CD14-positive monocyte (primary cell): ENCODE measurements at regions not wholly inside any gene's neighbourhood (a gene's known extent, or its start where the extent isn't known, plus 50 kb on each side); places are given as distances from the start of the nearest gene placed in this dataset.

Experiments
- DNase-seq, 3 donors: peaks; one replicate each; pipeline ENCODE4 v3.0.0-alpha.2; 2011 to 2022
- H2AFZ ChIP-seq: 2 replicates; pipeline ENCODE4 v1.6.0; 2012; ENCODE audit warnings: mild to moderate bottlenecking, low read depth, low read length, inconsistent platforms; ENCODE audit not compliant: insufficient read depth, poor library complexity, severe bottlenecking
- H3K27ac ChIP-seq, 2 donors: 1 replicate in 1 of 2; 2 replicates in 1 of 2; pipeline ENCODE4 v1.5.1; 2012 to 2013; ENCODE audit warnings: low read length in 2 of 2, control low read depth in 1 of 2, inconsistent platforms in 1 of 2, low read depth in 1 of 2, mild to moderate bottlenecking in 1 of 2
- H3K27me3 ChIP-seq, 2 donors: one replicate each; pipeline versions ENCODE4 v1.6.0 to v1.6.1; 2011 to 2013; ENCODE audit warnings: low read length in 2 of 2; ENCODE audit not compliant: control insufficient read depth in 2 of 2, insufficient read depth in 2 of 2
- H3K36me3 ChIP-seq, 2 donors: replicated peaks in 1 of 2; 1 replicate in 1 of 2; 2 replicates in 1 of 2; pipeline versions ENCODE4 v1.5.1 to v1.6.1; 2012 to 2013; ENCODE audit warnings: low read length in 2 of 2, control low read depth in 1 of 2, inconsistent platforms in 1 of 2, mild to moderate bottlenecking in 1 of 2; ENCODE audit not compliant: insufficient read depth in 2 of 2, control insufficient read depth in 1 of 2
- H3K4me1 ChIP-seq, 2 donors: 1 replicate in 1 of 2; 2 replicates in 1 of 2; pipeline versions ENCODE4 v1.5.1 to v1.6.1; 2012 to 2013; ENCODE audit warnings: low read length in 2 of 2, control low read depth in 1 of 2, inconsistent platforms in 1 of 2, mild to moderate bottlenecking in 1 of 2, moderate library complexity in 1 of 2; ENCODE audit not compliant: insufficient read depth in 2 of 2, control insufficient read depth in 1 of 2
- H3K4me2 ChIP-seq: replicated peaks from 2 replicates; pipeline ENCODE3; 2012; ENCODE audit warnings: low read length, moderate library complexity, mild to moderate bottlenecking; ENCODE audit not compliant: poor library complexity, severe bottlenecking; ENCODE audit errors: extremely low read depth
- H3K4me3 ChIP-seq, 3 experiments: fragments of 200-600 bp in 1 of 3; sonication (generic) in 1 of 3; replicated peaks in 1 of 3; 1 replicate in 2 of 3; 2 replicates in 1 of 3; pipeline ENCODE4 v1.5.1; 2011 to 2013; ENCODE audit warnings: low read length in 3 of 3, mild to moderate bottlenecking in 3 of 3, control low read depth in 2 of 3, low read depth in 2 of 3, inconsistent platforms in 1 of 3, moderate library complexity in 1 of 3
- H3K79me2 ChIP-seq: 2 replicates; pipeline ENCODE4 v1.6.0; 2012; ENCODE audit warnings: mild to moderate bottlenecking, control low read depth, inconsistent platforms, low read length, moderate library complexity; ENCODE audit not compliant: insufficient read depth
- H3K9ac ChIP-seq: 2 replicates; pipeline ENCODE4 v1.6.0; 2017; ENCODE audit warnings: low read length, mild to moderate bottlenecking; ENCODE audit not compliant: insufficient read depth, poor library complexity, severe bottlenecking
- H3K9me3 ChIP-seq, 2 donors: replicated peaks in 1 of 2; 1 replicate in 1 of 2; 2 replicates in 1 of 2; pipeline versions ENCODE4 v1.5.1 to v1.6.1; 2012 to 2013; ENCODE audit warnings: low read length in 2 of 2, control low read depth in 1 of 2; ENCODE audit not compliant: control insufficient read depth in 1 of 2, insufficient read depth in 1 of 2
- H4K20me1 ChIP-seq: 2 replicates; pipeline ENCODE4 v1.6.0; 2012; ENCODE audit warnings: mild to moderate bottlenecking, low read length, control low read depth, moderate library complexity; ENCODE audit not compliant: insufficient read depth
- H3K27ac Mint-ChIP-seq, 7 donors: one replicate each; pipeline ENCODE4 v1.8.0; 2020; ENCODE audit warnings: mild to moderate bottlenecking in 7 of 7, mixed read lengths in 7 of 7, moderate library complexity in 6 of 7, inconsistent platforms in 2 of 7
- H3K27me3 Mint-ChIP-seq, 3 donors: one replicate each; pipeline ENCODE4 v1.8.0; 2021 to 2022; ENCODE audit warnings: low read depth in 3 of 3, mild to moderate bottlenecking in 3 of 3, mixed read lengths in 3 of 3, moderate library complexity in 3 of 3, inconsistent platforms in 1 of 3
- H3K36me3 Mint-ChIP-seq, 2 donors: one replicate each; pipeline ENCODE4 v1.8.0; 2020; ENCODE audit warnings: mixed read lengths in 2 of 2, inconsistent platforms in 1 of 2, mild to moderate bottlenecking in 1 of 2
- H3K4me1 Mint-ChIP-seq: one replicate; pipeline ENCODE4 v1.8.0; 2020; ENCODE audit warnings: mild to moderate bottlenecking, mixed read lengths
- H3K4me3 Mint-ChIP-seq, 2 donors: one replicate each; pipeline ENCODE4 v1.8.0; 2020; ENCODE audit warnings: mild to moderate bottlenecking in 2 of 2, mixed read lengths in 2 of 2, moderate library complexity in 1 of 2
- H3K9me3 Mint-ChIP-seq, 7 donors: one replicate each; pipeline ENCODE4 v1.8.0; 2020 to 2022; ENCODE audit warnings: mixed read lengths in 7 of 7, mild to moderate bottlenecking in 6 of 7, moderate library complexity in 6 of 7, inconsistent platforms in 2 of 7
- WGBS: methylation state at CpG from one replicate; pipeline ENCODE4 v1.1.5; 2013; ENCODE audit warnings: missing lambda C conversion rate; ENCODE audit not compliant: insufficient coverage; 5-methylcytosine and 5-hydroxymethylcytosine counted together
- intact Hi-C, 2 donors: fragments of 100-400 bp; cut with micrococcal nuclease; formaldehyde crosslinking; loops; one replicate each; pipeline versions ENCODE4 v1.15.0 to v1.15.1; 2023
- TF ChIP-seq, protein P1 (sequence below): fragments of 200-600 bp; IDR thresholded peaks from one replicate; pipeline ENCODE4 v1.8.0; 2022; ENCODE audit warnings: antibody characterized with exemption, mild to moderate bottlenecking

DNA sequence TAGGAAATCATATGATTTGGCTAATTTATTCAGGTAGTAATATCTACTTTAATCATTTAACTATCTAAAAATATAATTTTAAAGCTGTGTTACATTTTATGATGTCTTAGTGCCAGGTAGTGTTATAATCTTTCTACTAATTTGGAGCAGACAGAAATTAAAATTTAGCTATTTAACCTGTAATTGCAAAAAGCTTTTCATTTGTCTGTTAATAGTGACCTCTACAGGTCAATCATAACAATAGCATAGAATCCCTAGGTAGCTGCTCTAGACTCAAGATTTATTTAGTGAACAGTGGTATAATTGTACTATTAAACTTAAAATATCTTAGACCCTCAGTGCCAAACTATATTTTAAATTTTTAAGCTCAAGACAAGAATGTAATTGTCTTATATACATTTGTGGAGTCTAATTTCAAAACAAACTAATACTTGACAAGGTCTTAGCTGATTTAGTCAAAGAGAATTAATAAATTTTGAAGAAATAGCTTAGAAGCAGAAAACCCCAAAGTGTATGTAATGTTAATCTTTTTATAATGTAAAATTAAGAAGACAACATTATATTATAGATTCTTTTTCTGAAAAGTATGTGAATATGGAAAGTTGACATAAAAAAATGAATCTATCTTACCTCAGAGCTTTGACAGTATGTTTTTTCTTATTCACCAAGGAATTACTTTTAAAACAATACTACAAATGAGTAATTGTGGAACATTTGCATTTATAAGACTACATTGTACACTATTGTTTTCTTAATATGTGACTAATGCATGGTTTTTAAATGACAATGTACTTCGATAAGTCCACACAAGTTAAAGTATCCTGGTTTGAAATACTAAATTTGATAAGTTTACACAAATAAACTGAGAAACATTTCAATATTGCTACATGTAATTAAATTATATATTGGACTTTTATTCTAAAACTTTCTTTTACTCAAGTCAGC lies 64.1 kb upstream of the RNPC3 start:
- no peaks in the 10 kb centered on the region for H3K36me3 Mint-ChIP-seq
- WGBS = no CpG with 5 or more reads among the region's 1 CpG
- DNase-seq = no peak
- Histone ChIP-seq H3K79me2 (no peaks in the 10 kb centered on the region), H3K27ac (no peak overlapping the region), H3K4me1 (no peaks in the 10 kb centered on the region), H3K27me3 (no peaks in the 10 kb centered on the region), H3K4me2 (no peak overlapping the region), H3K4me3 (no peak overlapping the region), H4K20me1 (no peaks in the 10 kb centered on the region), H3K9ac (no peak overlapping the region), H3K9me3 (no peaks in the 10 kb centered on the region), H3K36me3 (no peaks in the 10 kb centered on the region), H2AFZ (no peak overlapping the region)
- H3K9me3 Mint-ChIP-seq = no peaks in the 10 kb centered on the region
- H3K4me1 Mint-ChIP-seq = no peaks in the 10 kb centered on the region
- intact Hi-C loops = no loop called here
- TF ChIP-seq, protein P1, sequence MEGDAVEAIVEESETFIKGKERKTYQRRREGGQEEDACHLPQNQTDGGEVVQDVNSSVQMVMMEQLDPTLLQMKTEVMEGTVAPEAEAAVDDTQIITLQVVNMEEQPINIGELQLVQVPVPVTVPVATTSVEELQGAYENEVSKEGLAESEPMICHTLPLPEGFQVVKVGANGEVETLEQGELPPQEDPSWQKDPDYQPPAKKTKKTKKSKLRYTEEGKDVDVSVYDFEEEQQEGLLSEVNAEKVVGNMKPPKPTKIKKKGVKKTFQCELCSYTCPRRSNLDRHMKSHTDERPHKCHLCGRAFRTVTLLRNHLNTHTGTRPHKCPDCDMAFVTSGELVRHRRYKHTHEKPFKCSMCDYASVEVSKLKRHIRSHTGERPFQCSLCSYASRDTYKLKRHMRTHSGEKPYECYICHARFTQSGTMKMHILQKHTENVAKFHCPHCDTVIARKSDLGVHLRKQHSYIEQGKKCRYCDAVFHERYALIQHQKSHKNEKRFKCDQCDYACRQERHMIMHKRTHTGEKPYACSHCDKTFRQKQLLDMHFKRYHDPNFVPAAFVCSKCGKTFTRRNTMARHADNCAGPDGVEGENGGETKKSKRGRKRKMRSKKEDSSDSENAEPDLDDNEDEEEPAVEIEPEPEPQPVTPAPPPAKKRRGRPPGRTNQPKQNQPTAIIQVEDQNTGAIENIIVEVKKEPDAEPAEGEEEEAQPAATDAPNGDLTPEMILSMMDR = peak; percentile 48
- no peak overlapping the region for H3K4me3 Mint-ChIP-seq
- peaks cover 0 to 4% (median 0%) of the 10 kb centered on the region in 3 donors for H3K27me3 Mint-ChIP-seq
- no peak overlapping the region for H3K27ac Mint-ChIP-seq

DNA sequence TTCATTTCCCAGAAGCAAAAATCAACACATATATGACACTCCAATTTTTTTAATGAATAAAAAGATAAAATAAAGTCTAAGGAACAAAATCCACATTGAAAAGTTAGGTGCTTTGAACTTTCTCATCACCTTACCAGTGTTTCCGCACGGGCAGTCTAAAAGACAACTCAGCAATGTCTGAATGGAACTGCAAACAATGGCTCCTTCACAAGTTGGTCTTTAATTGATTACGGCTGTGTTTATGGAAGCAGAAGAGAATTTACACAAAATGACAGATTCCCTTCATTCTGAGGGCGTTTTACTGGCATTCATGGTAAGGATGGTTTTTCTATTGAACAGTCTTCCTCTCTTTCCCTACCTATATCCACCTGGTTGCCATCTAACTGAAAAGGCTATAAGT lies 65.0 kb upstream of the RNPC3 start:
- intact Hi-C loops = no loop called here
- no CpG with 5 or more reads among the region's 4 CpGs for whole genome bisulfite sequencing

More for the DNA sequence above, 65.0 kb upstream of the RNPC3 start:
- Histone ChIP-seq H4K20me1 (no peaks in the 10 kb centered on the region), H3K9ac (no peak overlapping the region), H3K27ac (no peak overlapping the region), H3K4me3 (no peak overlapping the region), H3K4me1 (no peaks in the 10 kb centered on the region), H3K79me2 (no peaks in the 10 kb centered on the region), H3K36me3 (no peaks in the 10 kb centered on the region), H3K9me3 (no peaks in the 10 kb centered on the region), H3K4me2 (no peak overlapping the region), H3K27me3 (no peaks in the 10 kb centered on the region), H2AFZ (no peak overlapping the region)
- Mint-ChIP-seq H3K27ac (no peak overlapping the region), H3K4me3 (no peak overlapping the region), H3K9me3 (no peaks in the 10 kb centered on the region), H3K4me1 (no peaks in the 10 kb centered on the region), H3K36me3 (no peaks in the 10 kb centered on the region), H3K27me3 (peaks cover 0 to 4% (median 0%) of the 10 kb centered on the region in 3 donors)
- TF ChIP-seq, protein P1 = no peak
- DNase-seq = no peak
